Ishikawa (cell line): ENCODE measurements at regions not wholly inside any gene's neighbourhood (a gene's known extent, or its start where the extent isn't known, plus 50 kb on each side); places are given as distances from the start of the nearest gene placed in this dataset.

Experiments
- EGR1 ChIP-seq: IDR thresholded peaks from 2 replicates; pipeline ENCODE4 v1.6.1; 2012
- EP300 ChIP-seq: IDR thresholded peaks from 2 replicates; pipeline ENCODE4 v1.6.1; 2012; ENCODE audit warnings: borderline replicate concordance
- FOXM1 ChIP-seq: IDR thresholded peaks from 2 replicates; pipeline ENCODE4 v1.6.1; 2012; ENCODE audit warnings: low read depth, borderline replicate concordance
- MAX ChIP-seq: IDR thresholded peaks from 2 replicates; pipeline ENCODE4 v1.6.1; 2012
- NFIC ChIP-seq: IDR thresholded peaks from 2 replicates; pipeline ENCODE4 v1.6.1; 2012
- RAD21 ChIP-seq: IDR thresholded peaks from 2 replicates; pipeline ENCODE4 v1.6.1; 2012; ENCODE audit warnings: low read depth
- REST ChIP-seq: IDR thresholded peaks from 2 replicates; pipeline ENCODE4 v1.6.1; 2012; ENCODE audit warnings: low read depth, mild to moderate bottlenecking
- TAF1 ChIP-seq: IDR thresholded peaks from 2 replicates; pipeline ENCODE4 v1.6.1; 2012; ENCODE audit warnings: low read depth, mild to moderate bottlenecking
- TCF12 ChIP-seq: IDR thresholded peaks from 2 replicates; pipeline ENCODE4 v1.6.1; 2012; ENCODE audit warnings: low read depth
- TEAD4 ChIP-seq: IDR thresholded peaks from 2 replicates; pipeline ENCODE4 v1.6.1; 2012
- YY1 ChIP-seq: IDR thresholded peaks from 2 replicates; pipeline ENCODE4 v1.6.1; 2012; ENCODE audit warnings: low read depth
- ZBTB7A ChIP-seq: IDR thresholded peaks from 2 replicates; pipeline ENCODE4 v1.6.1; 2012; ENCODE audit warnings: low read depth

GRCh38 chr14:103209054-103209453 lies 85.8 kb downstream of the TNFAIP2 start:
- TF ChIP-seq RAD21, result no peak
- no peak for TF ChIP-seq EP300
- TF ChIP-seq MAX, result no peak
- TF ChIP-seq TAF1, result no peak
- no peak for TF ChIP-seq TCF12
- no peak for TF ChIP-seq NFIC
- no peak for TF ChIP-seq TEAD4
- no peak for TF ChIP-seq EGR1
- no peak for TF ChIP-seq FOXM1
- no peak for TF ChIP-seq YY1
- no peak for TF ChIP-seq REST
- TF ChIP-seq ZBTB7A, result no peak
